B cell (primary cell): ENCODE measurements at regions not wholly inside any gene's neighbourhood (a gene's known extent, or its start where the extent isn't known, plus 50 kb on each side); places are given as distances from the start of the nearest gene placed in this dataset.

Source experiments
- ATAC-seq: fragments of 200-7000 bp; cut with Tn5 transposase; one replicate; pipeline ENCODE4 v1.10.0; 2021; ENCODE audit warnings: low read depth, mild to moderate bottlenecking, moderate number of reproducible peaks, moderate library complexity
- CTCF ChIA-PET: fragments of 350-600 bp; sonication (Branson Sonifier 250); formaldehyde crosslinking; loops from one replicate; lab custom pipeline; 2021; ENCODE audit warnings: antibody characterized with exemption, inconsistent platforms; lab: Charles Lee
- POLR2A ChIA-PET: fragments of 350-600 bp; sonication (Branson Sonifier 250); formaldehyde crosslinking; loops from one replicate; lab custom pipeline; 2021; ENCODE audit warnings: antibody characterized with exemption; lab: Charles Lee
- DNase-seq: peaks from one replicate; pipeline ENCODE4 v3.0.0; 2013
- H2AFZ ChIP-seq: 2 replicates; pipeline ENCODE4 v1.6.1; 2012; ENCODE audit warnings: mild to moderate bottlenecking, low read depth, low read length; ENCODE audit not compliant: insufficient read depth, poor library complexity, severe bottlenecking
- H3K27ac ChIP-seq, 2 donors: 1 replicate in 1 of 2; 2 replicates in 1 of 2; pipeline ENCODE4 v1.5.1; 2012 to 2013; ENCODE audit warnings: low read length in 2 of 2, mild to moderate bottlenecking in 2 of 2, moderate library complexity in 1 of 2
- H3K27me3 ChIP-seq, 4 experiments: fragments of 200-600 bp in 1 of 4; sonication (generic) in 1 of 4; replicated peaks in 1 of 4; 1 replicate in 2 of 4; 2 replicates in 2 of 4; pipeline versions ENCODE4 v1.6.1 to v1.7.0; 2013 to 2016; ENCODE audit warnings: low read length in 3 of 4, mild to moderate bottlenecking in 2 of 4, mixed read lengths in 1 of 4, moderate library complexity in 1 of 4; ENCODE audit not compliant: insufficient read depth in 4 of 4, control insufficient read depth in 3 of 4; ENCODE audit errors: control extremely low read depth in 1 of 4
- H3K36me3 ChIP-seq, 2 experiments: replicated peaks in 1 of 2; 1 replicate in 1 of 2; 2 replicates in 1 of 2; pipeline versions ENCODE4 v1.6.1 to v1.7.1; 2013; ENCODE audit warnings: low read length in 1 of 2; ENCODE audit not compliant: insufficient read depth in 2 of 2, control insufficient read depth in 1 of 2; ENCODE audit errors: control extremely low read depth in 1 of 2, extremely low read depth in 1 of 2
- H3K4me1 ChIP-seq, 2 donors: fragments of 200-600 bp in 1 of 2; sonication (generic) in 1 of 2; 1 replicate in 1 of 2; 2 replicates in 1 of 2; pipeline versions ENCODE4 v1.5.1 to v1.6.1; 2013 to 2017; ENCODE audit warnings: low read length in 2 of 2; ENCODE audit not compliant: control insufficient read depth in 2 of 2, insufficient read depth in 2 of 2
- H3K4me2 ChIP-seq: replicated peaks from 2 replicates; pipeline ENCODE3; 2012; ENCODE audit warnings: mild to moderate bottlenecking, low read depth, low read length; ENCODE audit not compliant: poor library complexity, severe bottlenecking
- H3K4me3 ChIP-seq, 5 experiments: fragments of 200-600 bp in 1 of 5; sonication (generic) in 1 of 5; 1 replicate in 3 of 5; 2 replicates in 2 of 5; pipeline versions ENCODE4 v1.5.1 to v1.7.0; 2011 to 2016; ENCODE audit warnings: low read length in 4 of 5, mild to moderate bottlenecking in 4 of 5, low read depth in 2 of 5, control low read depth in 1 of 5, moderate library complexity in 1 of 5; ENCODE audit not compliant: insufficient read depth in 1 of 5; ENCODE audit errors: control extremely low read depth in 1 of 5, extremely low read depth in 1 of 5
- H3K79me2 ChIP-seq: fragments of 200-600 bp; sonication (generic); one replicate; pipeline ENCODE4 v1.6.0; 2016; ENCODE audit warnings: low read length; ENCODE audit not compliant: control insufficient read depth, insufficient read depth
- H3K9ac ChIP-seq: fragments of 200-600 bp; sonication (generic); 2 replicates; pipeline ENCODE4 v1.6.1; 2017; ENCODE audit warnings: mild to moderate bottlenecking, low read length, moderate library complexity
- H3K9me3 ChIP-seq, 3 donors: one replicate each; pipeline versions ENCODE4 v1.6.1 to v1.7.1; 2013; ENCODE audit warnings: low read length in 2 of 3; ENCODE audit not compliant: control insufficient read depth in 2 of 3, insufficient read depth in 1 of 3; ENCODE audit errors: control extremely low read depth in 1 of 3
- H4K20me1 ChIP-seq: 2 replicates; pipeline ENCODE4 v1.6.0; 2012; ENCODE audit warnings: mild to moderate bottlenecking, low read length; ENCODE audit not compliant: insufficient read depth, control insufficient read depth, poor library complexity, severe bottlenecking
- H3K27ac Mint-ChIP-seq: one replicate; pipeline ENCODE4 v1.8.0; 2021; ENCODE audit warnings: mixed read lengths
- H3K27me3 Mint-ChIP-seq: one replicate; pipeline ENCODE4 v1.8.0; 2021; ENCODE audit warnings: mixed read lengths
- H3K4me1 Mint-ChIP-seq: one replicate; pipeline ENCODE4 v1.8.0; 2021; ENCODE audit warnings: mixed read lengths
- H3K4me3 Mint-ChIP-seq: one replicate; pipeline ENCODE4 v1.8.0; 2021; ENCODE audit warnings: mixed read lengths
- H3K9me3 Mint-ChIP-seq: one replicate; pipeline ENCODE4 v1.8.0; 2022; ENCODE audit warnings: mixed read lengths; ENCODE audit not compliant: insufficient read depth
- CTCF ChIP-seq: fragments of 200-600 bp; IDR thresholded peaks from one replicate; pipeline ENCODE4 v1.8.0; 2022; ENCODE audit warnings: antibody characterized with exemption, mild to moderate bottlenecking
- EZH2 ChIP-seq: IDR thresholded peaks from 2 replicates; pipeline ENCODE4 v1.6.1; 2012; ENCODE audit warnings: borderline replicate concordance, low read depth, mild to moderate bottlenecking, moderate library complexity, low read length; ENCODE audit not compliant: insufficient read depth, poor library complexity, severe bottlenecking
- WGBS: methylation state at CpG from one replicate; pipeline ENCODE4 v1.1.5; 2013; ENCODE audit warnings: missing lambda C conversion rate; ENCODE audit not compliant: insufficient coverage; 5-methylcytosine and 5-hydroxymethylcytosine counted together
- intact Hi-C: fragments of 100-400 bp; cut with micrococcal nuclease; formaldehyde crosslinking; loops from one replicate; pipeline ENCODE4 v1.10.0; 2022

- TF ChIP-seq EZH2 (no peak), CTCF (no peak)
- Histone ChIP-seq H2AFZ (no peak overlapping the region), H3K4me1 (no peaks in the 10 kb centered on the region), H3K27ac (no peak overlapping the region), H4K20me1 (no peaks in the 10 kb centered on the region), H3K27me3 (no peaks in the 10 kb centered on the region), H3K9me3 (peaks cover 0 to 3% (median 0%) of the 10 kb centered on the region in 3 donors), H3K9ac (no peak overlapping the region), H3K4me3 (no peak overlapping the region), H3K4me2 (no peak overlapping the region), H3K36me3 (no peaks in the 10 kb centered on the region), H3K79me2 (no peaks in the 10 kb centered on the region)
- intact Hi-C loops = no loop called here
- no peak overlapping the region for H3K27ac Mint-ChIP-seq
- peaks cover 9% of the 10 kb centered on the region for H3K27me3 Mint-ChIP-seq
- WGBS = 95% methylated on average over 3 of the region's 7 CpGs
- H3K9me3 Mint-ChIP-seq = no peaks in the 10 kb centered on the region
- DNase-seq = no peak
- H3K4me3 Mint-ChIP-seq = no peak overlapping the region
- ChIA-PET POLR2A (no interaction called here), CTCF (no interaction called here)
- H3K4me1 Mint-ChIP-seq = no peaks in the 10 kb centered on the region
- ATAC-seq = no peak
Observed at GRCh38 chr6:15079288-15079817, 166.5 kb upstream of the JARID2 start.

- H3K4me3 ChIP-seq = no peak overlapping the region
- H3K27ac Mint-ChIP-seq = no peak overlapping the region
- ATAC-seq (no peak), DNase-seq (no peak)
- intact Hi-C loops = no loop called here
- H3K9ac ChIP-seq = no peak overlapping the region
- no peak overlapping the region for H2AFZ ChIP-seq
- POLR2A ChIA-PET = no interaction called here
- H3K27ac ChIP-seq = no peak overlapping the region
- H3K4me2 ChIP-seq = no peak overlapping the region
- H3K27me3 ChIP-seq = no peaks in the 10 kb centered on the region
- no peaks in the 10 kb centered on the region for H3K79me2 ChIP-seq
- no peak for TF ChIP-seq CTCF
- no peak for TF ChIP-seq EZH2
- H3K9me3 Mint-ChIP-seq = no peaks in the 10 kb centered on the region
- H3K4me1 ChIP-seq = no peaks in the 10 kb centered on the region
- H3K9me3 ChIP-seq = no peaks in the 10 kb centered on the region
- no peak overlapping the region for H3K4me3 Mint-ChIP-seq
- H4K20me1 ChIP-seq = no peaks in the 10 kb centered on the region
- WGBS = no CpG with 5 or more reads among the region's 1 CpG
- no peaks in the 10 kb centered on the region for H3K4me1 Mint-ChIP-seq
- peaks cover 9% of the 10 kb centered on the region for H3K27me3 Mint-ChIP-seq
- CTCF ChIA-PET = no interaction called here
- no peaks in the 10 kb centered on the region for H3K36me3 ChIP-seq
Observed at GRCh38 chr6:15080895-15081294, 165.0 kb upstream of the JARID2 start.
